Endothelial cell (in vitro differentiated cells): ENCODE measurements at regions not wholly inside any gene's neighbourhood (a gene's known extent, or its start where the extent isn't known, plus 50 kb on each side); places are given as distances from the start of the nearest gene placed in this dataset.

Source experiments
- DNase-seq: peaks from one replicate; pipeline ENCODE4 v3.0.0; 2021; ENCODE audit warnings: low spot score
- H3K27ac Mint-ChIP-seq: one replicate; pipeline ENCODE4 v1.8.0; 2021; ENCODE audit warnings: mixed read lengths, inconsistent platforms; ENCODE audit not compliant: unreplicated experiment
- H3K27me3 Mint-ChIP-seq: one replicate; pipeline ENCODE4 v1.8.0; 2021; ENCODE audit warnings: mild to moderate bottlenecking, moderate library complexity, mixed read lengths, inconsistent platforms; ENCODE audit not compliant: unreplicated experiment
- H3K36me3 Mint-ChIP-seq: one replicate; pipeline ENCODE4 v1.8.0; 2021; ENCODE audit warnings: mild to moderate bottlenecking, low read depth, mixed read lengths, inconsistent platforms; ENCODE audit not compliant: unreplicated experiment
- H3K4me1 Mint-ChIP-seq: one replicate; pipeline ENCODE4 v1.8.0; 2021; ENCODE audit warnings: mild to moderate bottlenecking, mixed read lengths, inconsistent platforms; ENCODE audit not compliant: unreplicated experiment
- H3K4me3 Mint-ChIP-seq: one replicate; pipeline ENCODE4 v1.8.0; 2021; ENCODE audit warnings: mild to moderate bottlenecking, mixed read lengths, inconsistent platforms; ENCODE audit not compliant: unreplicated experiment
- H3K9me3 Mint-ChIP-seq: one replicate; pipeline ENCODE4 v1.8.0; 2021; ENCODE audit warnings: mixed read lengths, inconsistent platforms; ENCODE audit not compliant: unreplicated experiment
- TF ChIP-seq, protein P1 (sequence below): fragments of 200-600 bp; sonication (generic); IDR thresholded peaks from one replicate; pipeline ENCODE4 v1.5.0; 2021; ENCODE audit warnings: antibody characterized with exemption; ENCODE audit not compliant: unreplicated experiment

DNA sequence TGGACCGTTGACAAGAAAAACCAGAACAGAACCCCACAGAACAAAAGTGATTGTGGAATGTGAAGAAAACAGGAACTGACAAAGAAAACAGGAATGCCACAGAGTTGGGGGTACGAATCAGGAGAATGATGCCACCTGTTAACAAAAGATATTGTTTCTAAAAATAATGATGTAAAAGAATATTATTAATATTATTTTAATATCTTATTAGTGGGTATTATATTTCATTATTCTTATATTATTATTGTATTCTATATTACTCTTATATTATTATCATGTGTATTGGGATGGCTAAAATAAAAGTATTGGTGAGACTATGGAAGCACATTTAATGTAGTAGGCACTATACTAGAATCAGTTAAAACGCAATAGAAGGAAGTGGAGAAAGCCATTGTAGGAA, 659.0 kb upstream of the PCDH15 start:
- H3K27ac Mint-ChIP-seq = no peak overlapping the region
- no peak overlapping the region for H3K4me3 Mint-ChIP-seq

DNA sequence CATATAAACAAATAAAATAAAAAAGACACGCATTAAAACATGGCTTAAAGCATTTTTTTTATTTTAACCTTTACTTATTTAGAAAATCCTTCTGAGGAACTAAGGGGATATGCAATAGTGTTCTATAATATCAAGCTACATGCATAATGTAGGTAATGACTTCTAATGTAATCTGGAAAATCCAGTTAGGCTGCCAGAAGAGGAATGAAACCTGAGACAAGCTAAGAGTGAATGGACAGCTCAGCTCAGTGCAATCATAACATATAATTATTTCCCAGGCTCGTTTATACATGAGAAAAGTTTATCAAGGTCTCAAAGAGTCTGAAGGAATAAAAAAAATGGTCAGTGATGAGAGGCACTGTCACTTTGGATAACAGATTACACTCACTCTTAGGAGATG, 649.0 kb upstream of the PCDH15 start:
- no peak overlapping the region for H3K4me3 Mint-ChIP-seq
- H3K27ac Mint-ChIP-seq = no peak overlapping the region
- no peaks in the 10 kb centered on the region for H3K36me3 Mint-ChIP-seq
- H3K4me1 Mint-ChIP-seq = no peaks in the 10 kb centered on the region
- no peaks in the 10 kb centered on the region for H3K27me3 Mint-ChIP-seq
- TF ChIP-seq, protein P1, sequence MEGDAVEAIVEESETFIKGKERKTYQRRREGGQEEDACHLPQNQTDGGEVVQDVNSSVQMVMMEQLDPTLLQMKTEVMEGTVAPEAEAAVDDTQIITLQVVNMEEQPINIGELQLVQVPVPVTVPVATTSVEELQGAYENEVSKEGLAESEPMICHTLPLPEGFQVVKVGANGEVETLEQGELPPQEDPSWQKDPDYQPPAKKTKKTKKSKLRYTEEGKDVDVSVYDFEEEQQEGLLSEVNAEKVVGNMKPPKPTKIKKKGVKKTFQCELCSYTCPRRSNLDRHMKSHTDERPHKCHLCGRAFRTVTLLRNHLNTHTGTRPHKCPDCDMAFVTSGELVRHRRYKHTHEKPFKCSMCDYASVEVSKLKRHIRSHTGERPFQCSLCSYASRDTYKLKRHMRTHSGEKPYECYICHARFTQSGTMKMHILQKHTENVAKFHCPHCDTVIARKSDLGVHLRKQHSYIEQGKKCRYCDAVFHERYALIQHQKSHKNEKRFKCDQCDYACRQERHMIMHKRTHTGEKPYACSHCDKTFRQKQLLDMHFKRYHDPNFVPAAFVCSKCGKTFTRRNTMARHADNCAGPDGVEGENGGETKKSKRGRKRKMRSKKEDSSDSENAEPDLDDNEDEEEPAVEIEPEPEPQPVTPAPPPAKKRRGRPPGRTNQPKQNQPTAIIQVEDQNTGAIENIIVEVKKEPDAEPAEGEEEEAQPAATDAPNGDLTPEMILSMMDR = no peak
- H3K9me3 Mint-ChIP-seq = no peaks in the 10 kb centered on the region
- no peak for DNase-seq

More for the DNA sequence above, 659.0 kb upstream of the PCDH15 start:
- H3K9me3 Mint-ChIP-seq = no peaks in the 10 kb centered on the region
- H3K4me1 Mint-ChIP-seq = no peaks in the 10 kb centered on the region
- TF ChIP-seq, protein P1 = no peak
- DNase-seq = no peak
- H3K27me3 Mint-ChIP-seq = no peaks in the 10 kb centered on the region
- H3K36me3 Mint-ChIP-seq = no peaks in the 10 kb centered on the region

DNA sequence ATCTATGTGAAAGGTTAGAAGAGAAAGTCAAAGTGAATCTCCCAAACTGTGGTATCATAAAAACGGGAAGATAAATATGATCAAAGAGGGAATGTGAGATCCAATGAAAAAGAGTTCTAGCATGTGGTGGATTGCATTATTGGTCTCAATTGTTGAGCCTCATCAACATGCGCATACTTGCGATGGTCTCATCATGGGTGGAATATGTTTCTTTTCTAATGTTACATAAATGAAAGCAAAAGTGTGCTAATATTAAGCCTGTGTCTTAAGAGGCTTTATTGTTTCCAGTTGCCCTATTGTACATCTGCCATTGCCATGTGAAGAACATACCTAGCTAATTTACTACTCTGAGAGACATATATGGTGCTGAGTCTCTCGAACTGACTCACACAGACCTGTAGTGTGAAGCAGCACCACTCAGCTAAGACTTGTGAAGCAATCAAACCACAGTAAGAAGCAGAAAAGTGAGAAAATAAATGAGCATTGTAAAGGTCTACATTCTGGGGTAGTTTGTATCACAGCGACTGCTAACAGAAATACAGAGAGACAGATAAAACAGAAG, 645.5 kb upstream of the PCDH15 start:
- peaks cover 3% of the 10 kb centered on the region for H3K27me3 Mint-ChIP-seq
- no peak overlapping the region for H3K4me3 Mint-ChIP-seq
- TF ChIP-seq, protein P1 = no peak
- H3K4me1 Mint-ChIP-seq = no peaks in the 10 kb centered on the region
- no peaks in the 10 kb centered on the region for H3K9me3 Mint-ChIP-seq
- no peak overlapping the region for H3K27ac Mint-ChIP-seq
- no peak for DNase-seq
- H3K36me3 Mint-ChIP-seq = no peaks in the 10 kb centered on the region

DNA sequence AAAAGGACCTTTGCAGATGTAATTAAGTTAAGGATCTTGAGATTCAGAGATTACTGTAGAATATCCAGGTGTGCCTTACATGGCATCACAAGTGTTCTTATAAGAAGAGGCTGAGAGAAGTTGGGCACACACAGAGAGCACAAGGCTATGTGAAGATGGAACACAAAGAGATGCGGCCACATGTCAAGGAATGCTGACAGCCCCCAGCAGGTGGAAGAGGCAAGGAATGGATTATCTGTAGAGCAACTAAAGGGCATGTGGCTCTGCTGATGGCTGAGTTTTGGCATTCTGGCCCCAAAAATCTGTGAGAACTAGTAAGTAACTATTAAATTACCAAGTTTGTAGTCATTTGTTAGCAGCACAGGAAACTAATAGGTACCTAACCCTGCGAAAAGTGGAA, 640.7 kb upstream of the PCDH15 start:
- Mint-ChIP-seq H3K36me3 (no peaks in the 10 kb centered on the region), H3K4me1 (no peaks in the 10 kb centered on the region), H3K9me3 (no peaks in the 10 kb centered on the region), H3K4me3 (no peak overlapping the region), H3K27me3 (peaks cover 3% of the 10 kb centered on the region), H3K27ac (no peak overlapping the region)
- DNase-seq = no peak
- TF ChIP-seq, protein P1 = no peak

DNA sequence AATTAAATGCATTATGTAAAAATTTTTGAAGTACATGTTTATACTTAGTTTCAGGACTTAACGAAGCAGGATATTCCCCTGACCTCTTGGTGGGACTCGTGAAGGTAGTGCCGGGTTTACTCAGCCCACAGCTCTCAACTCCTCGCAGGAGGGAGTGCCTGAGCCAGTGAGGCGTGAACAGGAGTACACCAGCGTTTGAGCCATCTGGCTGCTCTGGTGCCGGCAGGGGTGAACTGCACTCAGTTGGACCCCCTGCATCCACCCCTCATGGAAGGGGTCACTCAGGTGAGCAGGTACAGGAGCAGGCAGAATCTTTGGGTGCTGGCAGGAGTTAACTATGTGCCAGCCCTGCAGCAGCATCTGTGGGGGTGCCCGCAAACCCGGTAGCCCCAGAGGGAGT, 625.1 kb upstream of the PCDH15 start:
- no peaks in the 10 kb centered on the region for H3K36me3 Mint-ChIP-seq
- H3K27ac Mint-ChIP-seq = no peak overlapping the region
- no peak for DNase-seq
- TF ChIP-seq, protein P1 = no peak
- H3K4me1 Mint-ChIP-seq = no peaks in the 10 kb centered on the region
- no peaks in the 10 kb centered on the region for H3K27me3 Mint-ChIP-seq
- H3K4me3 Mint-ChIP-seq = no peak overlapping the region
- no peaks in the 10 kb centered on the region for H3K9me3 Mint-ChIP-seq
